GM18511 (cell line): ENCODE measurements at regions not wholly inside any gene's neighbourhood (a gene's known extent, or its start where the extent isn't known, plus 50 kb on each side); places are given as distances from the start of the nearest gene placed in this dataset.
A peak's percentile ranks its signal among the peaks of the same experiment; 100 is the strongest.

Experiments
- ATAC-seq: cut with Tn5 transposase; IDR thresholded peaks from one replicate; pipeline ENCODE4 v1.9.1; 2021; ENCODE audit warnings: mild to moderate bottlenecking, moderate library complexity; ENCODE audit not compliant: unreplicated experiment

- no peak for ATAC-seq
Measured at GRCh38 chr5:88545338-88545737, 276.7 kb upstream of the TMEM161B start.

GRCh38 chr5:88544671-88545070, 276.0 kb upstream of the TMEM161B start:
- ATAC-seq = no peak

GRCh38 chr5:88544136-88544645, 275.5 kb upstream of the TMEM161B start:
- ATAC-seq = no peak

- ATAC-seq = no peak
Measured at GRCh38 chr5:88542786-88543185, 274.1 kb upstream of the TMEM161B start.

GRCh38 chr5:88540471-88541115, 271.9 kb upstream of the TMEM161B start:
- no peak for ATAC-seq

- no peak for ATAC-seq
Measured at GRCh38 chr5:88539693-88540365, 271.2 kb upstream of the TMEM161B start.

GRCh38 chr5:88539026-88539425, 270.4 kb upstream of the TMEM161B start:
- ATAC-seq = no peak

- no peak for ATAC-seq
Measured at GRCh38 chr5:88536146-88536545, 267.5 kb upstream of the TMEM161B start.

GRCh38 chr5:88524941-88525340, 256.3 kb upstream of the TMEM161B start:
- no peak for ATAC-seq

- no peak for ATAC-seq
Measured at GRCh38 chr5:88519066-88519465, 250.4 kb upstream of the TMEM161B start.

- ATAC-seq = no peak
Measured at GRCh38 chr5:88518131-88519016, 249.7 kb upstream of the TMEM161B start.

- ATAC-seq = no peak
Measured at GRCh38 chr5:88515881-88516819, 247.5 kb upstream of the TMEM161B start.

GRCh38 chr5:88515068-88515467, 246.4 kb upstream of the TMEM161B start:
- no peak for ATAC-seq

GRCh38 chr5:88509403-88509802, 240.8 kb upstream of the TMEM161B start:
- no peak for ATAC-seq

GRCh38 chr5:88507261-88507660, 238.6 kb upstream of the TMEM161B start:
- ATAC-seq = no peak

- ATAC-seq = no peak
Measured at GRCh38 chr5:88503406-88503805, 234.8 kb upstream of the TMEM161B start.

GRCh38 chr5:88503041-88503345, 234.3 kb upstream of the TMEM161B start:
- ATAC-seq = peak; percentile 27

GRCh38 chr5:88502179-88503040, 233.8 kb upstream of the TMEM161B start:
- ATAC-seq = peak; percentile 88

GRCh38 chr5:88495810-88496209, 227.2 kb upstream of the TMEM161B start:
- no peak for ATAC-seq

GRCh38 chr5:88490874-88491273, 222.2 kb upstream of the TMEM161B start:
- no peak for ATAC-seq
